A549 (cell line): ENCODE measurements at regions not wholly inside any gene's neighbourhood (a gene's known extent, or its start where the extent isn't known, plus 50 kb on each side); places are given as distances from the start of the nearest gene placed in this dataset.

ENCODE experiments used
- ATAC-seq, 2 experiments: fragments of 200-7000 bp in 1 of 2; fragments of >200 bp in 1 of 2; cut with Nextera tagmentation in 1 of 2; cut with Tn5 transposase in 1 of 2; 3 replicates each; pipeline versions ENCODE4 v1.8.0 to v1.9.1; 2018 to 2020; ENCODE audit warnings: mild to moderate bottlenecking in 1 of 2, moderate library complexity in 1 of 2
- CTCF ChIA-PET: fragments of 300-600 bp; sonication (Branson Sonifier 250); formaldehyde crosslinking; extraction: SDS; loops from one replicate; lab custom pipeline; 2021; ENCODE audit warnings: antibody characterized with exemption, inconsistent platforms; lab: Yijun Ruan, JAX
- POLR2A ChIA-PET: fragments of 350-600 bp; formaldehyde crosslinking; extraction: SDS; loops from one replicate; lab custom pipeline; 2021; ENCODE audit warnings: antibody characterized with exemption, inconsistent platforms; lab: Yijun Ruan, JAX
- DNase-seq, 2 experiments: peaks; one replicate each; pipeline versions ENCODE4 v3.0.0 to v3.0.0-alpha.2; 2011 to 2016; ENCODE audit warnings: low read depth in 1 of 2, low spot score in 1 of 2
- FAIRE-seq: peaks from 2 replicates; lab custom pipeline; 2011; peaks lifted over from hg19 to GRCh38; lab: Jason Lieb, UNC
- H3K27ac ChIP-seq, 2 experiments: fragments of >200 bp; sonication (Bioruptor Twin); formaldehyde crosslinking; 3 replicates each; pipeline ENCODE4 v1.5.1; 2016 to 2017
- H3K4me1 ChIP-seq: fragments of >200 bp; sonication (Bioruptor Twin); formaldehyde crosslinking; 3 replicates; pipeline ENCODE4 v1.6.1; 2016
- H3K4me2 ChIP-seq: fragments of >200 bp; sonication (Bioruptor Twin); formaldehyde crosslinking; 3 replicates; pipeline ENCODE4 v1.6.1; 2016
- H3K4me3 ChIP-seq: fragments of >200 bp; sonication (Bioruptor Twin); formaldehyde crosslinking; 3 replicates; pipeline ENCODE4 v1.5.1; 2016
- H3K9me3 ChIP-seq: fragments of >200 bp; sonication (Bioruptor Twin); formaldehyde crosslinking; 3 replicates; pipeline ENCODE4 v1.6.1; 2016
- CBX8 ChIP-seq: fragments of 200-600 bp; sonication (generic); IDR thresholded peaks from 2 replicates; pipeline ENCODE4 v1.6.1; 2016
- EHMT2 ChIP-seq: fragments of 200-600 bp; sonication (generic); IDR thresholded peaks from 2 replicates; pipeline ENCODE4 v1.6.1; 2016; ENCODE audit warnings: antibody characterized with exemption, low read depth, mild to moderate bottlenecking, moderate library complexity
- EP300 ChIP-seq, 2 experiments: fragments of >200 bp; sonication (Bioruptor Twin); formaldehyde crosslinking; IDR thresholded peaks; 2 replicates in 1 of 2; 3 replicates in 1 of 2; pipeline ENCODE4 v1.6.1; 2016 to 2017
- ESRRA ChIP-seq: fragments of 150-350 bp; IDR thresholded peaks from 2 replicates; pipeline ENCODE4 v1.6.1; 2014; ENCODE audit warnings: mild to moderate bottlenecking, low read length, borderline replicate concordance
- GATA3 ChIP-seq: IDR thresholded peaks from 2 replicates; pipeline ENCODE4 v1.6.1; 2012; ENCODE audit warnings: borderline replicate concordance
- HDAC2 ChIP-seq: fragments of 200-600 bp; sonication (generic); IDR thresholded peaks from 2 replicates; pipeline ENCODE4 v1.6.1; 2016
- HEYL ChIP-seq: fragments of 250-450 bp; sonication (Bioruptor Pico); IDR thresholded peaks from 2 replicates; pipeline ENCODE4 v1.8.0; 2021; ENCODE audit warnings: mild to moderate bottlenecking, moderate library complexity
- HOXB5 ChIP-seq: fragments of 250-450 bp; sonication (Bioruptor Pico); IDR thresholded peaks from 2 replicates; pipeline ENCODE4 v1.5.0; 2020; ENCODE audit warnings: mild to moderate bottlenecking, moderate library complexity
- KDM1A ChIP-seq: fragments of 200-600 bp; sonication (generic); IDR thresholded peaks from 2 replicates; pipeline ENCODE4 v1.6.1; 2016; ENCODE audit warnings: low read depth, mild to moderate bottlenecking
- KDM5A ChIP-seq: fragments of 200-600 bp; sonication (generic); IDR thresholded peaks from 2 replicates; pipeline ENCODE4 v1.6.1; 2016; ENCODE audit warnings: antibody characterized with exemption, mild to moderate bottlenecking
- MAZ ChIP-seq: fragments of 150-350 bp; IDR thresholded peaks from 2 replicates; pipeline ENCODE4 v1.6.1; 2014; ENCODE audit warnings: antibody characterized with exemption, low read depth, low read length, borderline replicate concordance
- MYC ChIP-seq: IDR thresholded peaks from 2 replicates; pipeline ENCODE4 v1.6.1; 2012; ENCODE audit warnings: mild to moderate bottlenecking, inconsistent platforms, low read length, improper control_type of control experiment, borderline replicate concordance
- NR3C1 ChIP-seq: fragments of >200 bp; sonication (Bioruptor Twin); formaldehyde crosslinking; IDR thresholded peaks from 3 replicates; pipeline ENCODE4 v1.6.1; 2017
- PHF8 ChIP-seq: fragments of 200-600 bp; sonication (generic); IDR thresholded peaks from 2 replicates; pipeline ENCODE4 v1.6.1; 2016; ENCODE audit warnings: low read depth, mild to moderate bottlenecking, antibody characterized with exemption, moderate library complexity, borderline replicate concordance
- RAD21 ChIP-seq, 2 experiments: fragments of >200 bp in 1 of 2; sonication (Bioruptor Twin) in 1 of 2; formaldehyde crosslinking in 1 of 2; IDR thresholded peaks in 1 of 2; conservative IDR thresholded peaks in 1 of 2; 2 replicates in 1 of 2; 3 replicates in 1 of 2; pipeline ENCODE4 v1.6.1; 2012 to 2018; ENCODE audit warnings: inconsistent platforms in 1 of 2
- RARB ChIP-seq: fragments of 250-450 bp; sonication (Bioruptor Pico); IDR thresholded peaks from 2 replicates; pipeline ENCODE4 v1.8.0; 2021; ENCODE audit warnings: mild to moderate bottlenecking, moderate library complexity
- RFX5 ChIP-seq: fragments of 450-650 bp; IDR thresholded peaks from 2 replicates; pipeline ENCODE4 v1.7.1; 2014; ENCODE audit warnings: antibody characterized with exemption, mild to moderate bottlenecking, moderate library complexity
- RNF2 ChIP-seq: fragments of 200-600 bp; sonication (generic); IDR thresholded peaks from 2 replicates; pipeline ENCODE4 v1.6.1; 2016; ENCODE audit warnings: low read depth, mild to moderate bottlenecking, antibody characterized with exemption, moderate library complexity, borderline replicate concordance
- SMC3 ChIP-seq: fragments of >200 bp; sonication (Bioruptor Twin); formaldehyde crosslinking; IDR thresholded peaks from 3 replicates; pipeline ENCODE4 v1.6.1; 2018; ENCODE audit warnings: inconsistent platforms
- SREBF2 ChIP-seq: fragments of 450-650 bp; IDR thresholded peaks from 2 replicates; pipeline ENCODE4 v1.6.1; 2014; ENCODE audit warnings: mild to moderate bottlenecking, moderate library complexity
- TFCP2L1 ChIP-seq: fragments of 250-450 bp; sonication (Bioruptor Pico); IDR thresholded peaks from 2 replicates; pipeline ENCODE4 v1.5.0; 2021; ENCODE audit warnings: mild to moderate bottlenecking
- ZC3H11A ChIP-seq: fragments of 450-650 bp; IDR thresholded peaks from 2 replicates; pipeline ENCODE4 v1.6.1; 2014; ENCODE audit warnings: antibody characterized with exemption, mild to moderate bottlenecking
- ZSCAN20 ChIP-seq: fragments of 250-450 bp; sonication (Bioruptor Pico); IDR thresholded peaks from 2 replicates; pipeline ENCODE4 v1.8.0; 2022; ENCODE audit warnings: mild to moderate bottlenecking, moderate library complexity
- WGBS: methylation state at CpG from one replicate; pipeline ENCODE4 v1.1.6; 2017; ENCODE audit errors: missing lambda C conversion rate; 5-methylcytosine and 5-hydroxymethylcytosine counted together
- TF ChIP-seq, protein P1 (sequence below): fragments of 450-650 bp; IDR thresholded peaks from 2 replicates; pipeline ENCODE4 v1.6.1; 2014; ENCODE audit warnings: antibody characterized with exemption
- TF ChIP-seq, protein P2 (sequence below): IDR thresholded peaks from 2 replicates; pipeline ENCODE4 v1.6.1; 2012
- TF ChIP-seq, protein P3 (sequence below): fragments of >200 bp; sonication (Bioruptor Twin); formaldehyde crosslinking; IDR thresholded peaks from 3 replicates; pipeline ENCODE4 v1.6.1; 2016
- TF ChIP-seq, protein P4 (sequence below): fragments of 200-600 bp; sonication (generic); IDR thresholded peaks from 2 replicates; pipeline ENCODE4 v1.6.1; 2016; ENCODE audit warnings: antibody characterized with exemption, mild to moderate bottlenecking, moderate library complexity
- TF ChIP-seq, protein P5 (sequence below): fragments of >200 bp; sonication (Bioruptor Twin); formaldehyde crosslinking; IDR thresholded peaks from 3 replicates; pipeline ENCODE4 v1.5.1; 2016
- TF ChIP-seq, protein P6 (sequence below): fragments of >200 bp; sonication (Bioruptor Twin); formaldehyde crosslinking; IDR thresholded peaks from 2 replicates; pipeline ENCODE4 v1.6.1; 2016

DNA sequence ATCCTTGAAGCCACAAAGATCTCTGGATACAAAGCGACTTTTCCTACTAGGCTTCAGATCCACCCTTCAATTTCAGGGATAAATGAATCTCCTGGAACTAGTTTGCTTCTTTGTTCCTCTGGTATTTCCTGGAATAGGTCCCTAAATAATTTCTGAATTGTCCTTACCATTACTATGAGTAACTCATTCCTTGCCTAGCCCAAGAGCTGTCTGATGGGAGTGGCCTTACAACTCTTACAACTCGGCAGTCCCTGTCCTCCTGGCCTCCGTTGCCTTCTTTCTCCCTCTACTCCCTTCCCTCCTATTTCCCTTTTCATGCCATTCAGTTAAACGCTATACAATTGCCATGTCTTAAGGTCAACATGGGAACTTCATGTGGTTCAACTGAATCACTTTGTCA is 98.2 kb upstream of the FHL2 start:
- no peak for ATAC-seq
- Histone ChIP-seq H3K4me1 (no peaks in the 10 kb centered on the region), H3K27ac (no peak overlapping the region), H3K4me3 (no peak overlapping the region), H3K4me2 (no peak overlapping the region), H3K9me3 (peaks cover 19% of the 10 kb centered on the region)
- no peak for FAIRE-seq
- 77% methylated on average over 4 of the region's 4 CpGs for WGBS
- POLR2A ChIA-PET = no interaction called here
- DNase-seq = no peak
- TF ChIP-seq, protein P1, sequence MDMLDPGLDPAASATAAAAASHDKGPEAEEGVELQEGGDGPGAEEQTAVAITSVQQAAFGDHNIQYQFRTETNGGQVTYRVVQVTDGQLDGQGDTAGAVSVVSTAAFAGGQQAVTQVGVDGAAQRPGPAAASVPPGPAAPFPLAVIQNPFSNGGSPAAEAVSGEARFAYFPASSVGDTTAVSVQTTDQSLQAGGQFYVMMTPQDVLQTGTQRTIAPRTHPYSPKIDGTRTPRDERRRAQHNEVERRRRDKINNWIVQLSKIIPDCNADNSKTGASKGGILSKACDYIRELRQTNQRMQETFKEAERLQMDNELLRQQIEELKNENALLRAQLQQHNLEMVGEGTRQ = no peak
- TF ChIP-seq KDM1A (no peak), GATA3 (no peak), SMC3 (no peak), RFX5 (no peak), ZSCAN20 (CRISPR knock-in tag) (no peak), NR3C1 (no peak), HOXB5 (no peak), RARB (CRISPR knock-in tag) (no peak), RAD21 (conservative IDR thresholded peaks at IDR 0.05 in 1 of 2, IDR thresholded peaks at IDR 0.05 in 1 of 2) (no peak), HDAC2 (no peak), CBX8 (no peak), MYC (no peak), TFCP2L1 (CRISPR knock-in tag) (no peak), RNF2 (no peak), EP300 (IDR thresholded peaks at IDR 0.05) (no peak)
- TF ChIP-seq, protein P2, sequence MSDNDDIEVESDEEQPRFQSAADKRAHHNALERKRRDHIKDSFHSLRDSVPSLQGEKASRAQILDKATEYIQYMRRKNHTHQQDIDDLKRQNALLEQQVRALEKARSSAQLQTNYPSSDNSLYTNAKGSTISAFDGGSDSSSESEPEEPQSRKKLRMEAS = no peak
- TF ChIP-seq, protein P3, sequence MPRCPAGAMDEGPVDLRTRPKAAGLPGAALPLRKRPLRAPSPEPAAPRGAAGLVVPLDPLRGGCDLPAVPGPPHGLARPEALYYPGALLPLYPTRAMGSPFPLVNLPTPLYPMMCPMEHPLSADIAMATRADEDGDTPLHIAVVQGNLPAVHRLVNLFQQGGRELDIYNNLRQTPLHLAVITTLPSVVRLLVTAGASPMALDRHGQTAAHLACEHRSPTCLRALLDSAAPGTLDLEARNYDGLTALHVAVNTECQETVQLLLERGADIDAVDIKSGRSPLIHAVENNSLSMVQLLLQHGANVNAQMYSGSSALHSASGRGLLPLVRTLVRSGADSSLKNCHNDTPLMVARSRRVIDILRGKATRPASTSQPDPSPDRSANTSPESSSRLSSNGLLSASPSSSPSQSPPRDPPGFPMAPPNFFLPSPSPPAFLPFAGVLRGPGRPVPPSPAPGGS = no peak
- TF ChIP-seq, protein P4, sequence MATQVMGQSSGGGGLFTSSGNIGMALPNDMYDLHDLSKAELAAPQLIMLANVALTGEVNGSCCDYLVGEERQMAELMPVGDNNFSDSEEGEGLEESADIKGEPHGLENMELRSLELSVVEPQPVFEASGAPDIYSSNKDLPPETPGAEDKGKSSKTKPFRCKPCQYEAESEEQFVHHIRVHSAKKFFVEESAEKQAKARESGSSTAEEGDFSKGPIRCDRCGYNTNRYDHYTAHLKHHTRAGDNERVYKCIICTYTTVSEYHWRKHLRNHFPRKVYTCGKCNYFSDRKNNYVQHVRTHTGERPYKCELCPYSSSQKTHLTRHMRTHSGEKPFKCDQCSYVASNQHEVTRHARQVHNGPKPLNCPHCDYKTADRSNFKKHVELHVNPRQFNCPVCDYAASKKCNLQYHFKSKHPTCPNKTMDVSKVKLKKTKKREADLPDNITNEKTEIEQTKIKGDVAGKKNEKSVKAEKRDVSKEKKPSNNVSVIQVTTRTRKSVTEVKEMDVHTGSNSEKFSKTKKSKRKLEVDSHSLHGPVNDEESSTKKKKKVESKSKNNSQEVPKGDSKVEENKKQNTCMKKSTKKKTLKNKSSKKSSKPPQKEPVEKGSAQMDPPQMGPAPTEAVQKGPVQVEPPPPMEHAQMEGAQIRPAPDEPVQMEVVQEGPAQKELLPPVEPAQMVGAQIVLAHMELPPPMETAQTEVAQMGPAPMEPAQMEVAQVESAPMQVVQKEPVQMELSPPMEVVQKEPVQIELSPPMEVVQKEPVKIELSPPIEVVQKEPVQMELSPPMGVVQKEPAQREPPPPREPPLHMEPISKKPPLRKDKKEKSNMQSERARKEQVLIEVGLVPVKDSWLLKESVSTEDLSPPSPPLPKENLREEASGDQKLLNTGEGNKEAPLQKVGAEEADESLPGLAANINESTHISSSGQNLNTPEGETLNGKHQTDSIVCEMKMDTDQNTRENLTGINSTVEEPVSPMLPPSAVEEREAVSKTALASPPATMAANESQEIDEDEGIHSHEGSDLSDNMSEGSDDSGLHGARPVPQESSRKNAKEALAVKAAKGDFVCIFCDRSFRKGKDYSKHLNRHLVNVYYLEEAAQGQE = no peak
- TF ChIP-seq, protein P5, sequence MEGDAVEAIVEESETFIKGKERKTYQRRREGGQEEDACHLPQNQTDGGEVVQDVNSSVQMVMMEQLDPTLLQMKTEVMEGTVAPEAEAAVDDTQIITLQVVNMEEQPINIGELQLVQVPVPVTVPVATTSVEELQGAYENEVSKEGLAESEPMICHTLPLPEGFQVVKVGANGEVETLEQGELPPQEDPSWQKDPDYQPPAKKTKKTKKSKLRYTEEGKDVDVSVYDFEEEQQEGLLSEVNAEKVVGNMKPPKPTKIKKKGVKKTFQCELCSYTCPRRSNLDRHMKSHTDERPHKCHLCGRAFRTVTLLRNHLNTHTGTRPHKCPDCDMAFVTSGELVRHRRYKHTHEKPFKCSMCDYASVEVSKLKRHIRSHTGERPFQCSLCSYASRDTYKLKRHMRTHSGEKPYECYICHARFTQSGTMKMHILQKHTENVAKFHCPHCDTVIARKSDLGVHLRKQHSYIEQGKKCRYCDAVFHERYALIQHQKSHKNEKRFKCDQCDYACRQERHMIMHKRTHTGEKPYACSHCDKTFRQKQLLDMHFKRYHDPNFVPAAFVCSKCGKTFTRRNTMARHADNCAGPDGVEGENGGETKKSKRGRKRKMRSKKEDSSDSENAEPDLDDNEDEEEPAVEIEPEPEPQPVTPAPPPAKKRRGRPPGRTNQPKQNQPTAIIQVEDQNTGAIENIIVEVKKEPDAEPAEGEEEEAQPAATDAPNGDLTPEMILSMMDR = no peak
- CTCF ChIA-PET = no interaction called here

DNA sequence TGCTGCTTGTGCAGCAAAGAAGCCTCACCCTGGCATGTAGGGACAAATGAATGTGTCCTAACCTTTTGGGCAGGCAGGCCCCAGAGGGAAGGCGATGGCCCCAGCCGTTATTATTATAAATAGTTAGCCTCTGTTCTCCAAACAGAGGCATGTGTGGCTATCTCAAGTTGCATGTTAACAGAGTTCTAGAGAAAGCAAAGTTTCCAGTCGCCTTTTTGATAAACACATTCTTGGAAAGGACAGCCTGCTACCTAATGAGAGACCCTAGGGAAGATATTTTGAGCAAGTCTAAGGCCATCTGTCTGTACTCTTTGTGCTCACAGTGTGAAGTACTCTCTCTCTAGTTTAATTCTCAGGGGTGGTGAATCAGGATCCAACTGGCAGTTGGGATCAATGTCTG is 97.4 kb upstream of the FHL2 start:
- CTCF ChIA-PET = interaction anchor here (0.6 to 0.7 kb wide), 2 partner anchors 12 to 458 kb away, joined by 3 read pairs; no protein-coding TSS in a partner anchor
- TF ChIP-seq ESRRA (no peak), ZC3H11A (no peak), KDM5A (no peak), PHF8 (no peak), MAZ (no peak), EHMT2 (no peak), NR3C1 (no peak), RFX5 (no peak), TFCP2L1 (CRISPR knock-in tag) (no peak), SMC3 (no peak), SREBF2 (no peak), MYC (no peak), HEYL (CRISPR knock-in tag) (no peak), RARB (CRISPR knock-in tag) (no peak)
- TF ChIP-seq, protein P5 = no peak
- TF ChIP-seq, protein P6, sequence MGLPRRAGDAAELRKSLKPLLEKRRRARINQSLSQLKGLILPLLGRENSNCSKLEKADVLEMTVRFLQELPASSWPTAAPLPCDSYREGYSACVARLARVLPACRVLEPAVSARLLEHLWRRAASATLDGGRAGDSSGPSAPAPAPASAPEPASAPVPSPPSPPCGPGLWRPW = no peak

More for the DNA sequence above, 97.4 kb upstream of the FHL2 start:
- ATAC-seq = no peak
- DNase-seq = no peak
- FAIRE-seq = no peak
- H3K4me1 ChIP-seq = no peaks in the 10 kb centered on the region
- H3K4me3 ChIP-seq = no peak overlapping the region
- peaks cover 24% of the 10 kb centered on the region for H3K9me3 ChIP-seq
- no peak overlapping the region for H3K27ac ChIP-seq
- WGBS = 61% methylated on average over 3 of the region's 3 CpGs
- POLR2A ChIA-PET = no interaction called here
- H3K4me2 ChIP-seq = no peak overlapping the region
